Karpas-422 (cell line): ENCODE measurements at regions not wholly inside any gene's neighbourhood (a gene's known extent, or its start where the extent isn't known, plus 50 kb on each side); places are given as distances from the start of the nearest gene placed in this dataset.

ENCODE experiments used
- DNase-seq: peaks from one replicate; pipeline ENCODE4 v3.0.0-alpha.2; 2015
- H2AFZ ChIP-seq: fragments of 200-600 bp; sonication (generic); 2 replicates; pipeline ENCODE4 v1.6.1; 2014; ENCODE audit warnings: antibody characterized with exemption, low read length, mixed read lengths
- H3K27ac ChIP-seq: fragments of 200-600 bp; sonication (generic); 2 replicates; pipeline ENCODE4 v1.5.1; 2014; ENCODE audit warnings: mild to moderate bottlenecking, low read length, moderate library complexity
- H3K27me3 ChIP-seq: fragments of 200-600 bp; sonication (generic); 2 replicates; pipeline ENCODE4 v1.6.1; 2014; ENCODE audit warnings: low read length, mixed read lengths
- H3K36me3 ChIP-seq: fragments of 200-600 bp; sonication (generic); 2 replicates; pipeline ENCODE4 v1.6.1; 2014; ENCODE audit warnings: low read length, mixed read lengths; ENCODE audit not compliant: insufficient read depth
- H3K4me1 ChIP-seq: fragments of 200-600 bp; sonication (generic); 2 replicates; pipeline ENCODE4 v1.6.1; 2014; ENCODE audit warnings: mild to moderate bottlenecking, low read length, mixed read lengths
- H3K4me2 ChIP-seq: fragments of 200-600 bp; sonication (generic); 2 replicates; pipeline ENCODE4 v1.6.1; 2014; ENCODE audit warnings: low read length, low read depth, mild to moderate bottlenecking; ENCODE audit not compliant: poor library complexity, severe bottlenecking
- H3K4me3 ChIP-seq: fragments of 200-600 bp; sonication (generic); 2 replicates; pipeline ENCODE4 v1.5.1; 2014; ENCODE audit warnings: mild to moderate bottlenecking, antibody characterized with exemption, low read length, mixed read lengths
- H3K79me2 ChIP-seq: fragments of 200-600 bp; sonication (generic); 2 replicates; pipeline ENCODE4 v1.6.1; 2014; ENCODE audit warnings: mild to moderate bottlenecking, low read length, mixed read lengths
- H3K9ac ChIP-seq: fragments of 200-600 bp; sonication (generic); 2 replicates; pipeline ENCODE4 v1.6.0; 2014; ENCODE audit warnings: low read length
- H3K9me2 ChIP-seq: fragments of 200-600 bp; sonication (generic), shearing (Covaris generic); replicated peaks from 2 replicates; pipeline ENCODE4 v1.6.0; 2014; ENCODE audit warnings: mild to moderate bottlenecking, low read length, moderate library complexity; ENCODE audit not compliant: insufficient read depth
- H3K9me3 ChIP-seq: fragments of 300-700, 200-600 bp; sonication (generic); 2 replicates; pipeline ENCODE4 v1.6.1; 2014; ENCODE audit warnings: low read length, mixed read lengths
- H4K20me1 ChIP-seq: fragments of 200-600 bp; sonication (generic); 2 replicates; pipeline ENCODE4 v1.6.1; 2014; ENCODE audit warnings: mild to moderate bottlenecking, antibody characterized with exemption, low read length, low read depth; ENCODE audit not compliant: insufficient read depth

- Histone ChIP-seq H3K9me3 (no peaks in the 10 kb centered on the region), H3K4me3 (no peak overlapping the region), H3K4me2 (no peak overlapping the region), H3K27me3 (no peaks in the 10 kb centered on the region), H3K27ac (no peak overlapping the region), H4K20me1 (no peaks in the 10 kb centered on the region), H3K36me3 (no peaks in the 10 kb centered on the region), H3K4me1 (no peaks in the 10 kb centered on the region), H3K79me2 (no peaks in the 10 kb centered on the region), H3K9ac (no peak overlapping the region), H3K9me2 (no peaks in the 10 kb centered on the region), H2AFZ (no peak overlapping the region)
- DNase-seq, result peak; percentile 82
Observed at GRCh38 chr21:33121715-33122475, 52.0 kb downstream of the OLIG1 start.

GRCh38 chr21:33122507-33122906 lies 52.6 kb downstream of the OLIG1 start:
- Histone ChIP-seq H3K9me3 (no peaks in the 10 kb centered on the region), H3K4me2 (no peak overlapping the region), H3K4me1 (0 out of 2 replicates have a peak, but pooled peaks cover 3% of the 10 kb centered on the region), H4K20me1 (no peaks in the 10 kb centered on the region), H3K79me2 (no peaks in the 10 kb centered on the region), H3K27ac (no peak overlapping the region), H3K4me3 (no peak overlapping the region), H3K36me3 (no peaks in the 10 kb centered on the region), H3K9me2 (no peaks in the 10 kb centered on the region), H2AFZ (no peak overlapping the region), H3K27me3 (no peaks in the 10 kb centered on the region), H3K9ac (no peak overlapping the region)
- no peak for DNase-seq

- Histone ChIP-seq H3K9ac (no peak overlapping the region), H3K4me2 (no peak overlapping the region), H3K27me3 (no peaks in the 10 kb centered on the region), H2AFZ (no peak overlapping the region), H3K36me3 (no peaks in the 10 kb centered on the region), H4K20me1 (no peaks in the 10 kb centered on the region), H3K4me3 (no peak overlapping the region), H3K27ac (no peak overlapping the region), H3K4me1 (0 out of 2 replicates have a peak, but pooled peaks cover 3% of the 10 kb centered on the region), H3K9me3 (no peaks in the 10 kb centered on the region), H3K9me2 (no peaks in the 10 kb centered on the region), H3K79me2 (no peaks in the 10 kb centered on the region)
- no peak for DNase-seq
Observed at GRCh38 chr21:33123374-33124123, 53.6 kb downstream of the OLIG1 start.

GRCh38 chr21:33124889-33125288 lies 54.9 kb downstream of the OLIG1 start:
- Histone ChIP-seq H3K4me2 (no peak overlapping the region), H3K9me3 (no peaks in the 10 kb centered on the region), H2AFZ (no peak overlapping the region), H3K79me2 (no peaks in the 10 kb centered on the region), H3K9ac (no peak overlapping the region), H3K4me1 (0 out of 2 replicates have a peak, but pooled peaks cover 3% of the 10 kb centered on the region), H3K9me2 (no peaks in the 10 kb centered on the region), H4K20me1 (no peaks in the 10 kb centered on the region), H3K4me3 (no peak overlapping the region), H3K27me3 (no peaks in the 10 kb centered on the region), H3K27ac (no peak overlapping the region), H3K36me3 (no peaks in the 10 kb centered on the region)
- no peak for DNase-seq

- Histone ChIP-seq H3K4me2 (no peak overlapping the region), H3K4me3 (no peak overlapping the region), H3K79me2 (no peaks in the 10 kb centered on the region), H2AFZ (no peak overlapping the region), H3K9ac (no peak overlapping the region), H3K27me3 (no peaks in the 10 kb centered on the region), H3K36me3 (no peaks in the 10 kb centered on the region), H3K4me1 (0 out of 2 replicates have a peak, but pooled peaks cover 3% of the 10 kb centered on the region), H3K9me2 (no peaks in the 10 kb centered on the region), H3K27ac (no peak overlapping the region), H4K20me1 (no peaks in the 10 kb centered on the region), H3K9me3 (no peaks in the 10 kb centered on the region)
- DNase-seq, result no peak
Observed at GRCh38 chr21:33125680-33126375, 55.9 kb downstream of the OLIG1 start.

GRCh38 chr21:33126569-33126968 lies 56.6 kb downstream of the OLIG1 start:
- Histone ChIP-seq H3K4me2 (no peak overlapping the region), H4K20me1 (no peaks in the 10 kb centered on the region), H3K27ac (no peak overlapping the region), H3K79me2 (no peaks in the 10 kb centered on the region), H2AFZ (no peak overlapping the region), H3K4me1 (0 out of 2 replicates have a peak, but pooled peaks cover 3% of the 10 kb centered on the region), H3K36me3 (no peaks in the 10 kb centered on the region), H3K4me3 (no peak overlapping the region), H3K9me2 (no peaks in the 10 kb centered on the region), H3K9ac (no peak overlapping the region), H3K27me3 (no peaks in the 10 kb centered on the region), H3K9me3 (no peaks in the 10 kb centered on the region)
- no peak for DNase-seq

GRCh38 chr21:33127154-33127867 lies 57.4 kb downstream of the OLIG1 start:
- Histone ChIP-seq H2AFZ (no peak overlapping the region), H3K4me1 (0 out of 2 replicates have a peak, but pooled peaks cover 3% of the 10 kb centered on the region), H3K4me3 (no peak overlapping the region), H3K4me2 (no peak overlapping the region), H3K9me2 (no peaks in the 10 kb centered on the region), H3K9ac (no peak overlapping the region), H3K9me3 (no peaks in the 10 kb centered on the region), H4K20me1 (no peaks in the 10 kb centered on the region), H3K27me3 (no peaks in the 10 kb centered on the region), H3K79me2 (no peaks in the 10 kb centered on the region), H3K36me3 (no peaks in the 10 kb centered on the region), H3K27ac (no peak overlapping the region)
- DNase-seq, result peak; percentile 88
